Testis (tissue), 2 donors: ENCODE measurements at regions not wholly inside any gene's neighbourhood (a gene's known extent, or its start where the extent isn't known, plus 50 kb on each side); places are given as distances from the start of the nearest gene placed in this dataset.

Source experiments
- CTCF ChIP-seq, 3 experiments: fragments of 450-650 bp in 2 of 3; fragments of 200-600 bp in 1 of 3; sonication (generic) in 1 of 3; IDR thresholded peaks; one replicate each; pipeline ENCODE4 v1.5.1; 2016 to 2019; ENCODE audit warnings: antibody characterized with exemption in 3 of 3, mild to moderate bottlenecking in 2 of 3, moderate library complexity in 1 of 3
- POLR2A ChIP-seq: fragments of 450-650 bp; IDR thresholded peaks from one replicate; pipeline ENCODE4 v1.6.1; 2017; ENCODE audit warnings: antibody characterized with exemption, mild to moderate bottlenecking, moderate library complexity

- TF ChIP-seq CTCF (IDR thresholded peaks at IDR 0.05) (no peak), POLR2A (no peak)
Observed at GRCh38 chr6:47405273-47405672, 72.3 kb upstream of the CD2AP start.
